Left lung (tissue), 4 donors: ENCODE measurements at regions not wholly inside any gene's neighbourhood (a gene's known extent, or its start where the extent isn't known, plus 50 kb on each side); places are given as distances from the start of the nearest gene placed in this dataset.

Experiments
- ATAC-seq: fragments of 200-7000 bp; cut with Tn5 transposase; one replicate; pipeline ENCODE4 v1.9.1; 2020; ENCODE audit warnings: moderate library complexity
- DNase-seq, 4 donors: peaks; one replicate each; pipeline ENCODE4 v3.0.0-alpha.2; 2013 to 2020
- H3K27ac ChIP-seq, 2 donors: fragments of 200-600 bp; sonication (generic) in 1 of 2; one replicate each; pipeline versions ENCODE4 v1.5.0 to v1.8.0; 2020 to 2021
- H3K27me3 ChIP-seq, 2 donors: fragments of 200-600 bp; sonication (generic) in 1 of 2; one replicate each; pipeline versions ENCODE4 v1.5.0 to v1.8.0; 2020 to 2021
- H3K36me3 ChIP-seq, 2 donors: fragments of 200-600 bp; sonication (generic) in 1 of 2; one replicate each; pipeline versions ENCODE4 v1.5.0 to v1.8.0; 2020 to 2021
- H3K4me1 ChIP-seq, 2 donors: fragments of 200-600 bp; one replicate each; pipeline ENCODE4 v1.8.0; 2021
- H3K4me3 ChIP-seq, 2 donors: fragments of 200-600 bp; sonication (generic) in 1 of 2; one replicate each; pipeline versions ENCODE4 v1.5.0 to v1.8.0; 2020 to 2021; ENCODE audit warnings: mild to moderate bottlenecking in 1 of 2
- H3K9me3 ChIP-seq, 2 donors: fragments of 200-600 bp; sonication (generic) in 1 of 2; one replicate each; pipeline versions ENCODE4 v1.5.0 to v1.8.0; 2020 to 2021
- CTCF ChIP-seq, 2 donors: fragments of 200-600 bp; sonication (generic) in 1 of 2; IDR thresholded peaks; one replicate each; pipeline versions ENCODE4 v1.5.0 to v1.8.0; 2021; ENCODE audit warnings: antibody characterized with exemption in 2 of 2
- intact Hi-C, 2 donors: fragments of 100-400 bp; cut with DNase I; formaldehyde crosslinking; loops; one replicate each; pipeline versions ENCODE4 v1.11.2 to v1.14.2; 2022
- donor health status: DM: no; HTN: yes; CAD: no.
- donor health status: DM: no; HTN: no; CAD: no.

GRCh38 chr21:22743085-22743484, 1744.9 kb downstream of the NCAM2 start:
- intact Hi-C loops: no loop called here
- Histone ChIP-seq H3K4me1 (no peaks in the 10 kb centered on the region), H3K9me3 (no peaks in the 10 kb centered on the region), H3K4me3 (no peak overlapping the region), H3K27ac (no peak overlapping the region), H3K36me3 (no peaks in the 10 kb centered on the region), H3K27me3 (no peaks in the 10 kb centered on the region)
- DNase-seq: no peak
- ATAC-seq: no peak
- no peak for TF ChIP-seq CTCF (IDR thresholded peaks at IDR 0.05)

DNA sequence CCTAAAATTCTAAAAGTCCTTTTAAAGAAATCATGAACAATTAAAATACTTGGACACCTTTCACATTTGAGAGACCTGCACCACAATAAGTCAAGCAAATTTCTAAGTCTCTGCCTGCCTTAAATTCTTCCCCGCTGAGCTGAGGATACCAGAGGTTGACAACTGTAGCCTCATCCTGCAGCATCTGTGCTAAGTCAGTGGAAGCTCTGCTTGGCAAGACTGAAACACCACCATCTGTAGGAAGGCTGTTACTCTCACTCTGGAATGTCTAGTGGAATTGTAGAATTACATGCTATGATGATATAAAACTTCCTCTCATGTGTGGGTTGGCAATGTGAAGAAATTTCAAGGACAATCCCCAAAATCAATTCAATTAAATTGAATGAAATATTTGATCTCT, 1756.5 kb downstream of the NCAM2 start:
- Histone ChIP-seq H3K27me3 (no peaks in the 10 kb centered on the region), H3K36me3 (no peaks in the 10 kb centered on the region), H3K9me3 (no peaks in the 10 kb centered on the region), H3K4me3 (no peak overlapping the region), H3K4me1 (no peaks in the 10 kb centered on the region), H3K27ac (no peak overlapping the region)
- DNase-seq (peak in 1 of 4 donors; percentile 9), ATAC-seq (no peak)
- intact Hi-C loops: no loop called here
- TF ChIP-seq CTCF (IDR thresholded peaks at IDR 0.05): no peak

DNA sequence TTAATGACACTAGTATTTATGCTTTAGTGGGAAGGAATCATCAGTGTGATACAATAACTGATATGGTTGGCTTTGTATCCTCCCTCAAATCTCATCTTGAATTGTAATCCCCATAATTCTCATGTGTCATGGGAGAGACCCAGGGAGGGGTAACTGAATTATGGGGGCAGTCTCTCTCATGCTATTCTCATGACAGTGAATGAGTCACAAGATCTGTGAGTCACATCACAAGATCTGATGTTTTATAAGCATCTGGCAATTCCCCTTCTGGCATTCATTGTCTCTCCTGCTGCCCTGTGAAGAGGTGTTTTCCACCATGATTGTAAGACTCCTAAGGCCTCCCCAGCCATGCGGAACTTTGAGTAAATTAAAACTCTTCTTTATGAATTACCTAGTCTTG, 1760.3 kb downstream of the NCAM2 start:
- no peak overlapping the region for H3K4me3 ChIP-seq
- no peak for ATAC-seq
- no peak for TF ChIP-seq CTCF (IDR thresholded peaks at IDR 0.05)
- no peak overlapping the region for H3K27ac ChIP-seq
- intact Hi-C loops: no loop called here
- H3K4me1 ChIP-seq: no peaks in the 10 kb centered on the region
- H3K36me3 ChIP-seq: no peaks in the 10 kb centered on the region
- no peak for DNase-seq
- H3K27me3 ChIP-seq: no peaks in the 10 kb centered on the region
- no peaks in the 10 kb centered on the region for H3K9me3 ChIP-seq

DNA sequence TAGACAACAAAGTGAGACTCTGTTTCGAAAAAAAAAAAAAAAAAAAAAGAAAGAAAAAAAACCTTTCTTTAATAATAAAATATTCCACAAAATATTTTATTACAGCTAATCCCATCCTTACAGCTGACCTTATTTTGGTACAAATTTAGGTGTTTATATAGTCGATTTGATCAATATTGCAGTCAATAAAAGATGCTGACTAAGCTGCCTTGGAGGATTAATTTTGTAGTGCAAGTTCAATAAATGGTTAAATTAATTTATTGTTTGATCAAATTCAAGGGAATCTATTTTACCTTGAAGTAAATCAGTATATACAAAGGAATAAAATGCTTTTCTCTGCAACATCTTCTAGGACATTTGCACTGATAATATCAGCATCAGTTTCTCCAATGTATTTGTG, 1764.3 kb downstream of the NCAM2 start:
- intact Hi-C loops: no loop called here
- no peaks in the 10 kb centered on the region for H3K27me3 ChIP-seq
- H3K27ac ChIP-seq: no peak overlapping the region
- H3K36me3 ChIP-seq: no peaks in the 10 kb centered on the region
- no peak for ATAC-seq
- H3K4me1 ChIP-seq: no peaks in the 10 kb centered on the region
- no peak for TF ChIP-seq CTCF (IDR thresholded peaks at IDR 0.05)
- DNase-seq: no peak
- H3K9me3 ChIP-seq: no peaks in the 10 kb centered on the region
- H3K4me3 ChIP-seq: no peak overlapping the region

GRCh38 chr21:22763442-22763841, 1765.2 kb downstream of the NCAM2 start:
- no peak for TF ChIP-seq CTCF (IDR thresholded peaks at IDR 0.05)
- no peaks in the 10 kb centered on the region for H3K27me3 ChIP-seq
- intact Hi-C loops: no loop called here
- no peak for DNase-seq
- H3K4me3 ChIP-seq: no peak overlapping the region
- no peak overlapping the region for H3K27ac ChIP-seq
- no peak for ATAC-seq
- no peaks in the 10 kb centered on the region for H3K9me3 ChIP-seq
- no peaks in the 10 kb centered on the region for H3K4me1 ChIP-seq
- H3K36me3 ChIP-seq: no peaks in the 10 kb centered on the region
